CD4-positive, alpha-beta T cell treated with Interferon gamma for 1 hour (primary cell): ENCODE measurements at regions not wholly inside any gene's neighbourhood (a gene's known extent, or its start where the extent isn't known, plus 50 kb on each side); places are given as distances from the start of the nearest gene placed in this dataset.
"Not testable (repeated sequence)": the region's sequence is repeated elsewhere in the genome, so short reads cannot be mapped to it uniquely, and the experiment has no call there.

Experiments used
- DNase-seq: peaks from one replicate; pipeline ENCODE4 v3.0.0-alpha.2; 2020

DNA sequence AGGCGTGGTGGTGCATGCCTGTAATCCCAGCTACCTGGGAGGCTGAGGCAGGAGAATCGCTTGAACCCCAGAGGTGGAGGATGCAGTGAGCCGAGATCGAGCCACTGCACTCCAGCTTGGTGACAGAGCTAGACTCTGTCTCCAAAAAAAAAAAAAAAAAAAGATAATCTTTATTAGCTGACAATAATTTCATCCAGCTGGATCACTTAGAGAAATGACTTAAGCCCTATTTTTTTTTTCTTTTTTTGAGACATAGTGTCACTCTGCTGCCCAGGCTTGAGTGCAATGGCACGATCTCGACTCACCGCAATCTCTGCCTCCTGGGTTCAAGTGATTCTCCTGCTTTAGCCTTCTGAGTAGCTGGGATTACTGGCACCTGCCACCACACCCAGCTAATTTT is 51.6 kb upstream of the MAP4K4 start:
- not testable (repeated sequence) for DNase-seq

GRCh38 chr2:101644842-101645383 is 52.6 kb upstream of the MAP4K4 start:
- DNase-seq, result no peak

- no peak for DNase-seq
Observed at GRCh38 chr2:101643004-101643524, 54.4 kb upstream of the MAP4K4 start.

GRCh38 chr2:101638817-101639605 is 58.5 kb upstream of the MAP4K4 start:
- no peak for DNase-seq

- no peak for DNase-seq
Observed at GRCh38 chr2:101638181-101638711, 59.3 kb upstream of the MAP4K4 start.

GRCh38 chr2:101630224-101630949 is 67.1 kb upstream of the MAP4K4 start:
- DNase-seq, result peak; percentile 29

DNA sequence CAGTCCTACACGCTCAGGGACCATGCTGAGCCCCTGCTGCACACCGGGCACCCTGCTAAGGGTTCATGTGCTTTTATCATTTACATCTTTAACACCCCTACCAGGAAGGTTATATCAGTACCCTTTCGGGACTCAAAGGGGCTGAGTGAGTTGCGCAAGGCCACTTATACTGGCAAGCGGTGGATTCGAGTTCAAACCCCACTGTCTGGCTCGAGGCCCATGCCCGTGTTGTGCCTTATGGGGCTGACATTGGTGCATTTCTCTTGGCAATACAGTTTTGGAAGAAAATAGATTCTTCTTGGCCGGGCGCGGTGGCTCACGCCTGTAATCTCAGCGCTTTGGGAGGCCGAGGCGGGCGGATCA is 69.5 kb upstream of the MAP4K4 start:
- no peak for DNase-seq

GRCh38 chr2:101627285-101628029 is 70.0 kb upstream of the MAP4K4 start:
- peak; percentile 13 for DNase-seq

GRCh38 chr2:101625814-101626213 is 71.7 kb upstream of the MAP4K4 start:
- DNase-seq, result not testable (repeated sequence)

DNA sequence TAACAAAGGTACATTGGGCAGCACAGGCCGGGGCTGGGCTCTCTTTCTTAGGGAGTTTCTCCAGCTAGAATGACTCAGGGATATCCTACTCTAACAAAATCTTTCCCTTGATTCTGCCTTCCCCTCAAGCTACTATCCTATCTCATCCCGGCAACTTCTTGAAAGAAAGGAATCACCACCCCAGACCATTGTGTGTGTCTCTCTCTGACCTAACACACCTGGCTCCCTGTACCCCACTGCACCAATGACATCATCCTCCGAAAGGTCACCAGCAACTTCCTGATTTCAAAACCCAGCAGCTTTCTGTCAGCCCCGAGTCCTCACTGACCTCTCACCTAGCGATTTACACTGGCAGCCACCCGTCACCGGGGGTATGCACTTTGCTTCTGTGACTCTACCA is 72.1 kb upstream of the MAP4K4 start:
- DNase-seq, result peak; percentile 39

DNA sequence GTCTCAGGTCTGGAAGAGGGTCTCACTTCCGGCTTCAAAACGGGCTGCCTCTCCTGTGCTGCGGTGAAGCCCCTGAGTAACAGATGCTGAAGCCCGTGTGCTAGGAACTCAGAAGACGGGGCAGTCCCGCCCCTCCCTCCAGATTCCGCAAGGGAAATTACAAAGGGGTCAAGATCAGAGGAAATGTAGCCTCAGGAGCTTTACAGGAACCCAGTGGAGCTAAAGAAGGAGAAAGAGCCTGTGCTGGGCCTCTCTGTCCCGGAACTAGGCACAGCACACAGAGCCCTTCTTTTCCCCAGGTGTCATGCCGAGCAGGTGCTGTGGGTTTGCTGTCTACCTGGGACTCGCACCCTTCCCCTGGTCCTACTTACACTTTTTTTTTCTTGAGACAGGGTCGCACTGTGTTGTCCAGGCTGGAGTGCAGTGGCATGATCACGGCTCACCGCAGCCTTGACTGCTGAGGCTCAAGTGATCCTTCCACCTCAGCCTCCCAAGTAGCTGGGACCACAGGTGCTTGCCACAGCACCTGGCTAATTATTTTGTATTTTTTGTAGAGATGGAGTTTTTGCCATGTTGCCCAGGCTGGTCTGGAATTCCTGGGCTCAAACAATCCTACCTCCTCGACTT is 72.7 kb upstream of the MAP4K4 start:
- no peak for DNase-seq

DNA sequence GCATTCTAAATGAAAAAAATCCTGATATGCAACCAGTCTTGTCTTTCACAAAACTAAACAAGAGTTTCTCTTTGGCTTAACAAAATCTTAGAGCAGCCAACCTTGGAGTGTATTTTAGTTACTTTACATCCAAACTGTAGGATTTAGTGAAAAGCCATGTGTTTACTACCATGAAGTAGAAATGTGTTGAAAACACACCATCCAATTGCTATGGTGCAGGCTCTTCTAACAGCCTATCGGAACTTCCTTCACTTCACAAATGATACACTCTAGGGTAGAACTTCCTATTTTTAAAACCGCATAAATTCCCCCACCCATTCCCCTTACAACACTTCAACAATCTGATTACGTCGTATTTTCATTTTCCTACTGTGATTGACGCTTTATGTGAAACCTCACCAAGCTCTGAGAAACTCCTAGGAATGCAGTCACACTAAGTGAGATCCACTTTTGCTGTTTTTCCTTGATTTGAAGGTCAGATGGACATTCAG is 74.4 kb upstream of the MAP4K4 start:
- peak; percentile 24 for DNase-seq

- no peak for DNase-seq
Observed at GRCh38 chr2:101622210-101623030, 75.1 kb upstream of the MAP4K4 start.

DNA sequence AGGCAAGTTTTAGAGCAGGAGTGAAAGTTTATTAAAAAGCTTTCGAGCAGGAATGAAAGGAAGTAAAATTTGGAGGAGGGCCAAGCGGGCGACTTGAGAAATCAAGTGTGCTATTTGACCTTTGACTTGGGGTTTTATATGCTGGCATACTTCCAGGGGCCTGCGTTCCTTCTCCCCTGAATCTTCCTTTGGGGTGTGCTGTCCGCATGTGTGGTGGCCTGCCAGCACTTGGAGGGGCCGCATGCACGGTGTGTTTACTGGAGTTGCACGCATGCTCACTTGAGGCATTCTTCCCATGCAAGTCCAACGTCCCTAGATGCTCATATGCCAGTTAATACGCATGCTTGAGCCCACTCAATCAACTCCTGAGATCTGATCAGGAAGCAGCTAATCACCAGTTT is 78.3 kb upstream of the MAP4K4 start:
- DNase-seq, result peak; percentile 9

DNA sequence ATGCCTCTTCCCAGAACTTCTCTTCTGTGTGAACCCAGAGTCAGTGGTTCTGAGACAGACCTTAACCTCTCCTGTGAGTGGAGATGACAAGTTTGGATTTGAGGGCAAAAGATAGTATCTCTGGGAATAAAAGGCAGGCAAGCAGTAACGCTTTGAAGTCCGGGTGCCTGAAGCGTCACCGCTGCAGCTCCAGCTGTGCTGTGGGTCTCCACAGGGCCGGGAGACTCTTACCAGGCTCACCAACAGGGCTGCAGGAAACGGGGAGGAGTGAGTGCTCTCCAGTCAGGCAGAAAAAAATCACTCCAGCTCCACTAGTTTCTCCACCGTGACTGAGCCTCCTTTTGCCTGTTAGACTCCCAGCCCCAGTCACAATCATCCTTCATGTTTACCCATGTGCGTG is 79.7 kb upstream of the MAP4K4 start:
- DNase-seq, result no peak

DNA sequence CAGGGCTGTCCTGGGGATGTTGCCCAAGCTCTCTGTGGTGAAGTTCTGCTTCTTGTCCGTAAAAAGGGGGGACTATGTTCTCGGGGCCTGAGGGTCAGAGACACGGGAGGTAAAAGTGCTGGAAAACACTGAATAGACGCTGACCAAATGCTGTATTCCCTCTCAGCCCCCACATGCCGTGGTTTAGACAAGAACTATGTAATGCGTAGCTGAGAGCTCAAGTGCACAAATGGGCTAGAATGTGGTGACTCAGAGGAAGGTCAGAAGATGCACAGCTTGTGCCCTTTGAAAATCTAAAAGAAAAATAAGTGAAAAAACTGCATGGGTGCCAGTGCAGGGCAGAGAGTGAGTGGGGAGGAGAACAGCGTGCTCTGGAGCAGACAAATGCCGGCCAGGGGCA is 80.3 kb upstream of the MAP4K4 start:
- no peak for DNase-seq

GRCh38 chr2:101614127-101614759 is 83.3 kb upstream of the MAP4K4 start:
- no peak for DNase-seq

GRCh38 chr2:101613056-101613704 is 84.3 kb upstream of the MAP4K4 start:
- no peak for DNase-seq

DNA sequence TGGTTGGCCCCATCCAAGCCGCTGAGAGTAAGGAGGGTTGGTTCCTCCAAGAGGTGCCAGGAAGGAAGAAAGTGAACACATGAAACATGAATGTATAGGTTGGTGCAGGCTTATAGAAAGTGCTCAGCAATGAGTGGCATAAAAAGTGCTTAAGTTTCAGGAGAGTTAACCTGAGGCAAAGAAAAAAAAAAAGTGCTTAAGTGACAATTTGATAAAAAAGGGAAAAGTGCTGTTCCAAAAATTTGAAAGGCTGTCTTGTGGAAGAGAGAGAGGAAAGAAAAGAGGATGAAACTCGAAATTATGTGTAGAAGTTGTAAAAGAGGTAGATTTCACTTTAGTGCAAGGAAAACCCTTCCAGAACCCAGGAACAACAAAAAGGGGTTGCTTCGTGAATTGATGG is 85.5 kb upstream of the MAP4K4 start:
- DNase-seq, result no peak

- no peak for DNase-seq
Observed at GRCh38 chr2:101610750-101611315, 86.7 kb upstream of the MAP4K4 start.
